ENCODE measurements at regions not wholly inside any gene's neighbourhood (a gene's known extent, or its start where the extent isn't known, plus 50 kb on each side); places are given as distances from the start of the nearest gene placed in this dataset.
"Not testable (repeated sequence)": the region's sequence is repeated elsewhere in the genome, so short reads cannot be mapped to it uniquely, and the experiment has no call there.

DNA sequence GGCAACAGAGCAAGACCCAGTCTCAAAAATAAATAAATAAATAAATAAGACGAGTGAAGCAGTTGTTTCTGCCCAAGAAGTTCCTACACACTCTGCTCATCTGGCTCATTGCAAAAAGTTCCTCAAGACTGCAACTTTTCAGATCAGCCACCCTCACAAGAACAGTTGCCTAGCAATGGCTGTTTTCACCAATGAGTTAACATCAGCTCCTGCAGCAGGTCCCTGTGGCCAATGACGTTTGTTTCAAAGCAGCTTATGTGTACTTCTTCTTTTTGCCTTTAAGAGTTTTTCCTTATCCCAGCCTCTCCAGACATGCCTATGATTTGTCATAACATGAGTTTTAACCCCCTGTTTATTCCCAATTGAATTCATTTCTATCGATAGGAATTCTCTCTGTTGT is 118.4 kb upstream of the SPRED1 start:
- TF ChIP-seq, protein P1, sequence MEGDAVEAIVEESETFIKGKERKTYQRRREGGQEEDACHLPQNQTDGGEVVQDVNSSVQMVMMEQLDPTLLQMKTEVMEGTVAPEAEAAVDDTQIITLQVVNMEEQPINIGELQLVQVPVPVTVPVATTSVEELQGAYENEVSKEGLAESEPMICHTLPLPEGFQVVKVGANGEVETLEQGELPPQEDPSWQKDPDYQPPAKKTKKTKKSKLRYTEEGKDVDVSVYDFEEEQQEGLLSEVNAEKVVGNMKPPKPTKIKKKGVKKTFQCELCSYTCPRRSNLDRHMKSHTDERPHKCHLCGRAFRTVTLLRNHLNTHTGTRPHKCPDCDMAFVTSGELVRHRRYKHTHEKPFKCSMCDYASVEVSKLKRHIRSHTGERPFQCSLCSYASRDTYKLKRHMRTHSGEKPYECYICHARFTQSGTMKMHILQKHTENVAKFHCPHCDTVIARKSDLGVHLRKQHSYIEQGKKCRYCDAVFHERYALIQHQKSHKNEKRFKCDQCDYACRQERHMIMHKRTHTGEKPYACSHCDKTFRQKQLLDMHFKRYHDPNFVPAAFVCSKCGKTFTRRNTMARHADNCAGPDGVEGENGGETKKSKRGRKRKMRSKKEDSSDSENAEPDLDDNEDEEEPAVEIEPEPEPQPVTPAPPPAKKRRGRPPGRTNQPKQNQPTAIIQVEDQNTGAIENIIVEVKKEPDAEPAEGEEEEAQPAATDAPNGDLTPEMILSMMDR (IDR thresholded peaks at IDR 0.05; ENCODE audit: borderline replicate concordance, extremely low read depth, insufficient read depth), result no peak
- peaks cover 0 to 3% (median 0%) of the 10 kb centered on the region in 3 donors for H3K4me1 ChIP-seq (ENCODE audit: control insufficient read depth in 2 of 3, insufficient read depth in 2 of 3, low read depth in 1 of 3, low read length in 3 of 3)
- intact Hi-C loops (cut with DNase I), result no loop called here
- no peak overlapping the region for H3K27ac ChIP-seq (ENCODE audit: low read depth in 2 of 2, low read length in 2 of 2)
- no peak for FAIRE-seq
- no peaks in the 10 kb centered on the region for H3K9me3 ChIP-seq (ENCODE audit: control insufficient read depth in 2 of 3, insufficient read depth in 1 of 3, low read length in 3 of 3)
- no peaks in the 10 kb centered on the region for H3K27me3 ChIP-seq (ENCODE audit: control insufficient read depth, insufficient read depth, low read length)
- DNase-seq, result no peak
- no peak overlapping the region for H3K9ac ChIP-seq (ENCODE audit: low read length in 3 of 3)
- H3K36me3 ChIP-seq (ENCODE audit: control insufficient read depth in 2 of 3, insufficient read depth in 3 of 3, low read length in 3 of 3), result no peaks in the 10 kb centered on the region
- H3K4me3 ChIP-seq (ENCODE audit: low read length in 3 of 3), result no peak overlapping the region

DNA sequence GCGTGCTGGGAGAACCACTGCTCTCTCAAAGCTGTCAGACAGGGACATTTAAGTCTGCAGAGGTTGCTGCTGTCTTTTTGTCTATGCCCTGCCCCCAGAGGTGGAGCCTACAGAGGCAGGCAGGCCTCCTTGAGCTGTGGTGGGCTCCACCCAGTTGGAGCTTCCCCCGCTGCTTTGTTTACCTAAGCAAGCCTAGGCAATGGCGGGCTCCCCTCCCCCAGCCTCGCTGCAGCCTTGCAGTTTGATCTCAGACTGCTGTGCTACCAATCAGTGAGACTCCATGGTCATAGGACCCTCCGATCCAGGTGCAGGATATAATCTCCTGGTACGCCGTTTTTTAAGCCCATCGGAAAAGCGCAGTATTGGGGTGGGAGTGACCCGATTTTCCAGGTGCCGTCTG is 110.4 kb upstream of the SPRED1 start:
- DNase-seq; H3K36me3 ChIP-seq (ENCODE audit: control insufficient read depth in 2 of 3, insufficient read depth in 3 of 3, low read length in 3 of 3); H3K4me1 ChIP-seq (ENCODE audit: control insufficient read depth in 2 of 3, insufficient read depth in 2 of 3, low read depth in 1 of 3, low read length in 3 of 3); H3K9me3 ChIP-seq (ENCODE audit: control insufficient read depth in 2 of 3, insufficient read depth in 1 of 3, low read length in 3 of 3); H3K9ac ChIP-seq (ENCODE audit: low read length in 3 of 3); H3K4me3 ChIP-seq (ENCODE audit: low read length in 3 of 3); FAIRE-seq; intact Hi-C loops (cut with DNase I); H3K27ac ChIP-seq (ENCODE audit: low read depth in 2 of 2, low read length in 2 of 2); H3K27me3 ChIP-seq (ENCODE audit: control insufficient read depth, insufficient read depth, low read length): not testable (repeated sequence)

DNA sequence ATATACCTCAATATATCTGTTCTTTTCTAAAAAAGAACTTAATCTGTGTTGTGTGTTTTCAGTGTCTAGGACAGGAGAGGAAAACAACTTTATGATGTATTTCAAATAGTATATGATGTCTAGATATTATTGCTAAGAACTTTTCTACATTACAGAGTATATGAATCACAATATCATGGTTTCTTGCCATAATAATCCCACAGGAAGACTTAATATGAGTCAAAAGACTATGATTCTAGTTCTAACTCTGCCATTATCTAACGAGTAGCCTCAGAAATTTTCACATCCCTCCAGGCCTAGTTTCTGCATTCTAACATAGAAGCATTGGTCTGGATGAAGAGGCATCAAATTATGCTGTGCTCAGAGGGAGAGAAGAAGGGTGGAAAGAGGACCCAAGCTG is 107.7 kb upstream of the SPRED1 start:
- FAIRE-seq (no peak), DNase-seq (no peak)
- Histone ChIP-seq H3K4me3 (ENCODE audit: low read length in 3 of 3) (no peak overlapping the region), H3K27ac (ENCODE audit: low read depth in 2 of 2, low read length in 2 of 2) (no peak overlapping the region), H3K9ac (ENCODE audit: low read length in 3 of 3) (no peak overlapping the region), H3K4me1 (ENCODE audit: control insufficient read depth in 2 of 3, insufficient read depth in 2 of 3, low read depth in 1 of 3, low read length in 3 of 3) (no peaks in the 10 kb centered on the region), H3K27me3 (ENCODE audit: control insufficient read depth, insufficient read depth, low read length) (no peaks in the 10 kb centered on the region), H3K9me3 (ENCODE audit: control insufficient read depth in 2 of 3, insufficient read depth in 1 of 3, low read length in 3 of 3) (no peaks in the 10 kb centered on the region), H3K36me3 (ENCODE audit: control insufficient read depth in 2 of 3, insufficient read depth in 3 of 3, low read length in 3 of 3) (no peaks in the 10 kb centered on the region)
- intact Hi-C loops (cut with DNase I), result no loop called here
- TF ChIP-seq, protein P1 (IDR thresholded peaks at IDR 0.05; ENCODE audit: borderline replicate concordance, extremely low read depth, insufficient read depth), result no peak

DNA sequence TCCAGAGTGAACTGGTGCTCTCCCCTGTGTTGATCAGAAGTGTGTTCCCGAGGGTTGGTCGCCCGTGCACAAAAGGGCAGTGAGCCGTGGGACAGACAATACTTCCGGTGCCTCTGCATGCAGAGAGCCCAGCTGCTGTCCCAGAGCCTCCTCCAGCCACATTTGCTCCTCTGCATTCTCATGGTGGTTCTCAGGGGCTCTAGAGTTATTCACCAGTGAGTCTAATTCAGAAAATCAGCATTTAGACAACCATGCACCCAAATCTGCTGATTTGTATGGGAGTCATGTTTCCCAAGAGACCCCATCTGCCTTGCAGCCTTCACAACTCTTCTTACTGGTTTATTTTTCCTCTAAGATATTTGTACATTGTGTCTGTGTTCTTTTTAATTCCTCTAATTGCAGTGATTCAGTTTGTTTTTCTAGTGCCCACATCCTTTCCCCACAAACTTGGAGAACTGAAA is 107.0 kb upstream of the SPRED1 start:
- DNase-seq, result peak in 4 of 5 donors; percentile 53 to 61 (median 57)
- TF ChIP-seq, protein P1 (IDR thresholded peaks at IDR 0.05; ENCODE audit: borderline replicate concordance, extremely low read depth, insufficient read depth), result no peak
- Histone ChIP-seq H3K4me1 (ENCODE audit: control insufficient read depth in 2 of 3, insufficient read depth in 2 of 3, low read depth in 1 of 3, low read length in 3 of 3) (no peaks in the 10 kb centered on the region), H3K27ac (ENCODE audit: low read depth in 2 of 2, low read length in 2 of 2) (no peak overlapping the region), H3K4me3 (ENCODE audit: low read length in 3 of 3) (peak overlapping the region in 1 of 3 donors; percentile 18), H3K9ac (ENCODE audit: low read length in 3 of 3) (no peak overlapping the region), H3K36me3 (ENCODE audit: control insufficient read depth in 2 of 3, insufficient read depth in 3 of 3, low read length in 3 of 3) (no peaks in the 10 kb centered on the region), H3K27me3 (ENCODE audit: control insufficient read depth, insufficient read depth, low read length) (no peaks in the 10 kb centered on the region), H3K9me3 (ENCODE audit: control insufficient read depth in 2 of 3, insufficient read depth in 1 of 3, low read length in 3 of 3) (peaks cover 0 to 3% (median 1%) of the 10 kb centered on the region in 3 donors)
- intact Hi-C loops (cut with DNase I), result no loop called here
- FAIRE-seq, result no peak
